ENCODE measurements at regions not wholly inside any gene's neighbourhood (a gene's known extent, or its start where the extent isn't known, plus 50 kb on each side); places are given as distances from the start of the nearest gene placed in this dataset.

DNA sequence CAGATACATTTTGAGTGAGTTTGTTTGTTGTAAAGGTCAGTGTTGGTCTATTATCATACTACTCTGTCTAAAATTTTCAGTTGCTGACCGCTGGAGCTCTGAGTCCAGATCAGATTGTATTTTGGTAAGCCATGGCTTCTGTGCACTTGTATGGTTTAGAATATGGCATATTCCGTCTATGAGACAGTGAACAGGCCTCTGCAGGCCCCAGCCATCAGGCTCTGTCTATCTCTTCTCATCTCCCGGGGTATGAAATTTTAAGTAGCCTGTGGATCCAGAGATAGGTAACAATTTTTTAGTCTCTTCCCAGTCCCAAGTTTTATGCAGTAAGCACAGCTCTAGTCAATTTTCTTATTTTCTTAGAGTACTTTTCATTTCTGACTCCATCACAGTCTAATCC is 1929.1 kb upstream of the SEL1L start:
- TF ChIP-seq, protein P1, sequence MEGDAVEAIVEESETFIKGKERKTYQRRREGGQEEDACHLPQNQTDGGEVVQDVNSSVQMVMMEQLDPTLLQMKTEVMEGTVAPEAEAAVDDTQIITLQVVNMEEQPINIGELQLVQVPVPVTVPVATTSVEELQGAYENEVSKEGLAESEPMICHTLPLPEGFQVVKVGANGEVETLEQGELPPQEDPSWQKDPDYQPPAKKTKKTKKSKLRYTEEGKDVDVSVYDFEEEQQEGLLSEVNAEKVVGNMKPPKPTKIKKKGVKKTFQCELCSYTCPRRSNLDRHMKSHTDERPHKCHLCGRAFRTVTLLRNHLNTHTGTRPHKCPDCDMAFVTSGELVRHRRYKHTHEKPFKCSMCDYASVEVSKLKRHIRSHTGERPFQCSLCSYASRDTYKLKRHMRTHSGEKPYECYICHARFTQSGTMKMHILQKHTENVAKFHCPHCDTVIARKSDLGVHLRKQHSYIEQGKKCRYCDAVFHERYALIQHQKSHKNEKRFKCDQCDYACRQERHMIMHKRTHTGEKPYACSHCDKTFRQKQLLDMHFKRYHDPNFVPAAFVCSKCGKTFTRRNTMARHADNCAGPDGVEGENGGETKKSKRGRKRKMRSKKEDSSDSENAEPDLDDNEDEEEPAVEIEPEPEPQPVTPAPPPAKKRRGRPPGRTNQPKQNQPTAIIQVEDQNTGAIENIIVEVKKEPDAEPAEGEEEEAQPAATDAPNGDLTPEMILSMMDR (IDR thresholded peaks at IDR 0.05; ENCODE audit: insufficient read depth, low read length) = no peak
- TF ChIP-seq, protein P2, sequence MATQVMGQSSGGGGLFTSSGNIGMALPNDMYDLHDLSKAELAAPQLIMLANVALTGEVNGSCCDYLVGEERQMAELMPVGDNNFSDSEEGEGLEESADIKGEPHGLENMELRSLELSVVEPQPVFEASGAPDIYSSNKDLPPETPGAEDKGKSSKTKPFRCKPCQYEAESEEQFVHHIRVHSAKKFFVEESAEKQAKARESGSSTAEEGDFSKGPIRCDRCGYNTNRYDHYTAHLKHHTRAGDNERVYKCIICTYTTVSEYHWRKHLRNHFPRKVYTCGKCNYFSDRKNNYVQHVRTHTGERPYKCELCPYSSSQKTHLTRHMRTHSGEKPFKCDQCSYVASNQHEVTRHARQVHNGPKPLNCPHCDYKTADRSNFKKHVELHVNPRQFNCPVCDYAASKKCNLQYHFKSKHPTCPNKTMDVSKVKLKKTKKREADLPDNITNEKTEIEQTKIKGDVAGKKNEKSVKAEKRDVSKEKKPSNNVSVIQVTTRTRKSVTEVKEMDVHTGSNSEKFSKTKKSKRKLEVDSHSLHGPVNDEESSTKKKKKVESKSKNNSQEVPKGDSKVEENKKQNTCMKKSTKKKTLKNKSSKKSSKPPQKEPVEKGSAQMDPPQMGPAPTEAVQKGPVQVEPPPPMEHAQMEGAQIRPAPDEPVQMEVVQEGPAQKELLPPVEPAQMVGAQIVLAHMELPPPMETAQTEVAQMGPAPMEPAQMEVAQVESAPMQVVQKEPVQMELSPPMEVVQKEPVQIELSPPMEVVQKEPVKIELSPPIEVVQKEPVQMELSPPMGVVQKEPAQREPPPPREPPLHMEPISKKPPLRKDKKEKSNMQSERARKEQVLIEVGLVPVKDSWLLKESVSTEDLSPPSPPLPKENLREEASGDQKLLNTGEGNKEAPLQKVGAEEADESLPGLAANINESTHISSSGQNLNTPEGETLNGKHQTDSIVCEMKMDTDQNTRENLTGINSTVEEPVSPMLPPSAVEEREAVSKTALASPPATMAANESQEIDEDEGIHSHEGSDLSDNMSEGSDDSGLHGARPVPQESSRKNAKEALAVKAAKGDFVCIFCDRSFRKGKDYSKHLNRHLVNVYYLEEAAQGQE (IDR thresholded peaks at IDR 0.05; ENCODE audit: insufficient replicate concordance, low read depth) = no peak
- no peak for TF ChIP-seq POLR2AphosphoS5 (IDR thresholded peaks at IDR 0.05; ENCODE audit: low read depth)
